Parathyroid adenoma (tissue), 2 donors: ENCODE measurements at regions not wholly inside any gene's neighbourhood (a gene's known extent, or its start where the extent isn't known, plus 50 kb on each side); places are given as distances from the start of the nearest gene placed in this dataset.

Experiments
- H2AFZ ChIP-seq: fragments of 300-600 bp; sonication (generic); one replicate; pipeline ENCODE4 v1.7.0; 2017; ENCODE audit warnings: antibody characterized with exemption, mild to moderate bottlenecking
- H3K27ac ChIP-seq: fragments of 300-600 bp; sonication (generic); one replicate; pipeline ENCODE4 v1.7.0; 2017
- H3K27me3 ChIP-seq: fragments of 300-600 bp; sonication (generic); one replicate; pipeline ENCODE4 v1.7.0; 2017; ENCODE audit warnings: low read length; ENCODE audit not compliant: control insufficient read depth, insufficient read depth
- H3K36me3 ChIP-seq: fragments of 300-600 bp; sonication (generic); one replicate; pipeline ENCODE4 v1.7.0; 2017; ENCODE audit warnings: low read length; ENCODE audit not compliant: control insufficient read depth, insufficient read depth
- H3K4me1 ChIP-seq: fragments of 300-600 bp; sonication (generic); one replicate; pipeline ENCODE4 v1.7.0; 2017; ENCODE audit warnings: control low read depth
- H3K4me2 ChIP-seq: fragments of 300-600 bp; sonication (generic); one replicate; pipeline ENCODE4 v1.7.0; 2017; ENCODE audit warnings: low read length
- H3K4me3 ChIP-seq: fragments of 300-600 bp; sonication (generic); one replicate; pipeline ENCODE4 v1.7.0; 2017; ENCODE audit warnings: low read depth, low read length
- H3K79me2 ChIP-seq: fragments of 300-600 bp; sonication (generic); one replicate; pipeline ENCODE4 v1.7.0; 2017; ENCODE audit warnings: control low read depth
- H3K9ac ChIP-seq: fragments of 300-600 bp; sonication (generic); one replicate; pipeline ENCODE4 v1.7.0; 2017; ENCODE audit warnings: mild to moderate bottlenecking
- H3K9me3 ChIP-seq: fragments of 300-600 bp; sonication (generic); one replicate; pipeline ENCODE4 v1.7.0; 2017; ENCODE audit warnings: low read length; ENCODE audit not compliant: control insufficient read depth
- CTCF ChIP-seq: fragments of 300-600 bp; sonication (generic); IDR thresholded peaks from one replicate; pipeline ENCODE4 v1.7.0; 2017; ENCODE audit warnings: antibody characterized with exemption, mild to moderate bottlenecking
- donor health status: primary hyperparathyroidism.

GRCh38 chr5:164210491-164210890, 705.1 kb downstream of the MAT2B start:
- no peak overlapping the region for H3K27ac ChIP-seq

DNA sequence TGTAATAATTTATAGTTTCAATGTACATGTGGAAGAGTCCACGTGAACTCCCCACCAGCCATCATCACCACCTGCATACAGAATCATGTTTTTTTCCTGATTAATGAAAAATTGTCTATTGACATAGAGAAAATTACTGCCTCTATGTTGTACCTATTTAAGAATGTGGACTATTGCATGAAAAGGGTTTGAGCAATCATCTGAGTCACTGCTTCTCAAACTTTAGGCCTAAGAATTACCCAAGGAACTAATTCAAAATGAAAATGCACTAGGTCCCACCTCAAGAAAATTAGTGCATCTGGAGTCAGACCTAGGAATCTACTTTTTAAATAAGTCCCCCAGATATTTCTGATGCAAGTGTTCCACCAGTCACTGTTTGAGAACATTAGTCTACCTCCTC, 709.3 kb downstream of the MAT2B start:
- H3K4me3 ChIP-seq: no peak overlapping the region
- H2AFZ ChIP-seq: no peak overlapping the region
- H3K9me3 ChIP-seq: no peaks in the 10 kb centered on the region
- no peaks in the 10 kb centered on the region for H3K36me3 ChIP-seq
- no peak for TF ChIP-seq CTCF
- no peak overlapping the region for H3K9ac ChIP-seq
- H3K4me1 ChIP-seq: no peaks in the 10 kb centered on the region
- H3K79me2 ChIP-seq: no peaks in the 10 kb centered on the region
- no peaks in the 10 kb centered on the region for H3K27me3 ChIP-seq
- H3K27ac ChIP-seq: no peak overlapping the region
- H3K4me2 ChIP-seq: no peak overlapping the region

More at GRCh38 chr5:164210491-164210890, 705.1 kb downstream of the MAT2B start:
- Histone ChIP-seq H3K36me3 (no peaks in the 10 kb centered on the region), H3K79me2 (no peaks in the 10 kb centered on the region), H3K4me1 (no peaks in the 10 kb centered on the region), H3K9me3 (no peaks in the 10 kb centered on the region), H3K4me2 (no peak overlapping the region), H2AFZ (no peak overlapping the region), H3K9ac (no peak overlapping the region), H3K27me3 (no peaks in the 10 kb centered on the region), H3K4me3 (no peak overlapping the region)
- TF ChIP-seq CTCF: no peak

DNA sequence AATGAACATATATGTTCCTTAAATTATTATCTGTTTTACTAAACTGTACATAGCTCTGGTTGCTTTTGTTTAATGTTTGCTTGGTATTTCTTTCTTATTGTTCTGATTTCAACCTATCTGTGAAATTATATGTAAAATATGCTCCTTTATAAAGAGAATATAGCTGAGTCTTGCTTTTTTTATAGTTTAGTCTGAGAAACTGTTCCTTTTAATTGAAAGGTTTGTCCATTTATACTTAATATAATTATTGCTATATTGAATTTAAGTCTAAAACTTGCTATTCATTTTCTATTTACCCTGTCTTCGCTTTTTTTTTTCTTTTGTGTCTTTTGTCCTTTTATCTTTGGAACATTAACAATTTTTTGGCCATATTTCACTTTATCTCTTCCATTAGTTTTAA, 712.0 kb downstream of the MAT2B start:
- no peak for TF ChIP-seq CTCF
- Histone ChIP-seq H2AFZ (no peak overlapping the region), H3K4me1 (no peaks in the 10 kb centered on the region), H3K79me2 (no peaks in the 10 kb centered on the region), H3K27me3 (no peaks in the 10 kb centered on the region), H3K27ac (no peak overlapping the region), H3K4me2 (no peak overlapping the region), H3K4me3 (no peak overlapping the region), H3K9me3 (no peaks in the 10 kb centered on the region), H3K36me3 (no peaks in the 10 kb centered on the region), H3K9ac (no peak overlapping the region)

DNA sequence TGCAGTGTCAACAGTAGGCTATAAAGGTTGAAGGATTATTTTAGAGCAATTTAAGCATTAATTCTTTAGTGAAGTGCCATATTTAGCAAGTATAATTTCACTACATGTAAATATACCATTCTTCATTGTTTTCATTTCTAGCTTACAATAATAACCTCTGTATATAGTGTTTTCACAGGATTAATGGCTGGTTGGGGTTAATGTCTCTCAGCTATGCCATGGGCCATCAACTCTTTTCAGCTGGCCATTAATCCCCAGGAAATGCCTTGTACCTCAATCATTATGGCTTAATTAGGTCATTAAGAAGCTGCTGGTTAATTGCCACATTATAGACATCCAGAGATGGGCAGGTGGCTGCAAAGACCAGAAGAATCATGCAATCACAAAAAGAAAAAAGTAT, 715.1 kb downstream of the MAT2B start:
- no peak for TF ChIP-seq CTCF
- Histone ChIP-seq H3K27ac (no peak overlapping the region), H3K9ac (no peak overlapping the region), H3K4me2 (no peak overlapping the region), H3K36me3 (no peaks in the 10 kb centered on the region), H3K27me3 (no peaks in the 10 kb centered on the region), H3K79me2 (no peaks in the 10 kb centered on the region), H3K4me3 (no peak overlapping the region), H3K4me1 (no peaks in the 10 kb centered on the region), H3K9me3 (no peaks in the 10 kb centered on the region), H2AFZ (no peak overlapping the region)

GRCh38 chr5:164224236-164224635, 718.8 kb downstream of the MAT2B start:
- no peak overlapping the region for H3K4me3 ChIP-seq
- no peak overlapping the region for H2AFZ ChIP-seq
- TF ChIP-seq CTCF: no peak
- H3K27me3 ChIP-seq: no peaks in the 10 kb centered on the region
- H3K27ac ChIP-seq: no peak overlapping the region
- H3K4me2 ChIP-seq: no peak overlapping the region
- H3K4me1 ChIP-seq: no peaks in the 10 kb centered on the region
- no peaks in the 10 kb centered on the region for H3K79me2 ChIP-seq
- no peak overlapping the region for H3K9ac ChIP-seq
- no peaks in the 10 kb centered on the region for H3K36me3 ChIP-seq
- no peaks in the 10 kb centered on the region for H3K9me3 ChIP-seq
